DOHH2 (cell line): ENCODE measurements at regions not wholly inside any gene's neighbourhood (a gene's known extent, or its start where the extent isn't known, plus 50 kb on each side); places are given as distances from the start of the nearest gene placed in this dataset.

Source experiments
- H3F3A ChIP-seq: fragments of 200-600 bp; sonication (generic), shearing (Covaris generic); 2 replicates; pipeline ENCODE4 v1.6.0; 2016; ENCODE audit warnings: antibody characterized with exemption, mild to moderate bottlenecking; ENCODE audit not compliant: control insufficient read depth, insufficient read depth
- H3K27ac ChIP-seq: fragments of 200-600 bp; sonication (generic); 2 replicates; pipeline ENCODE4 v1.5.1; 2014; ENCODE audit warnings: low read depth, mild to moderate bottlenecking, low read length, moderate library complexity
- H3K27me3 ChIP-seq: fragments of 200-600 bp; sonication (generic); 2 replicates; pipeline ENCODE4 v1.6.1; 2014; ENCODE audit warnings: mild to moderate bottlenecking, low read length, mixed read lengths; ENCODE audit not compliant: control insufficient read depth
- H3K36me3 ChIP-seq: fragments of 200-600 bp; sonication (generic); 2 replicates; pipeline ENCODE4 v1.6.1; 2014; ENCODE audit warnings: mild to moderate bottlenecking, low read length, moderate library complexity, mixed read lengths; ENCODE audit not compliant: control insufficient read depth
- H3K4me1 ChIP-seq: fragments of 200-600 bp; sonication (generic); 2 replicates; pipeline ENCODE4 v1.6.1; 2014; ENCODE audit warnings: mild to moderate bottlenecking, low read length, mixed read lengths; ENCODE audit not compliant: control insufficient read depth
- H3K4me2 ChIP-seq: fragments of 200-600 bp; sonication (generic); 2 replicates; pipeline ENCODE4 v1.6.0; 2014; ENCODE audit warnings: mild to moderate bottlenecking, low read length, moderate library complexity
- H3K4me3 ChIP-seq: fragments of 200-600 bp; sonication (generic); 2 replicates; pipeline ENCODE4 v1.5.1; 2014; ENCODE audit warnings: mild to moderate bottlenecking, low read length, mixed read lengths
- H3K79me2 ChIP-seq: fragments of 200-600 bp; sonication (generic); 2 replicates; pipeline ENCODE4 v1.6.1; 2014; ENCODE audit warnings: mild to moderate bottlenecking, low read length, mixed read lengths; ENCODE audit not compliant: control insufficient read depth
- H3K9me2 ChIP-seq: fragments of 200-600 bp; sonication (generic); replicated peaks from 2 replicates; pipeline ENCODE4 v1.6.1; 2014; ENCODE audit warnings: mild to moderate bottlenecking, low read length, mixed read lengths; ENCODE audit not compliant: control insufficient read depth
- H3K9me3 ChIP-seq: fragments of 200-600 bp; sonication (generic); 2 replicates; pipeline ENCODE4 v1.6.1; 2014; ENCODE audit warnings: antibody characterized with exemption, low read length, mixed read lengths; ENCODE audit not compliant: control insufficient read depth, insufficient read depth
- H4K20me1 ChIP-seq: fragments of 200-600 bp; sonication (generic); 2 replicates; pipeline ENCODE4 v1.6.0; 2014; ENCODE audit warnings: low read depth, mild to moderate bottlenecking, antibody characterized with exemption, low read length, moderate library complexity; ENCODE audit not compliant: control insufficient read depth, insufficient read depth
- CTCF ChIP-seq: fragments of 200-600 bp; sonication (generic); IDR thresholded peaks from one replicate; pipeline ENCODE4 v1.5.1; 2014; ENCODE audit warnings: antibody characterized with exemption, mild to moderate bottlenecking, low read depth, low read length; ENCODE audit not compliant: poor library complexity, severe bottlenecking
- EZH2phosphoT487 ChIP-seq: fragments of 200-600 bp; sonication (generic); IDR thresholded peaks from 2 replicates; pipeline ENCODE4 v1.6.1; 2017; ENCODE audit warnings: borderline replicate concordance, mild to moderate bottlenecking, antibody characterized with exemption, low read length, moderate library complexity, mixed read lengths

GRCh38 chr12:125882141-125882540 is 816.9 kb downstream of the AACS start:
- no peak for TF ChIP-seq EZH2phosphoT487
- TF ChIP-seq CTCF = no peak
- H3K36me3 ChIP-seq = no peaks in the 10 kb centered on the region

GRCh38 chr12:125888921-125889320 is 823.7 kb downstream of the AACS start:
- no peaks in the 10 kb centered on the region for H3K36me3 ChIP-seq
- no peaks in the 10 kb centered on the region for H4K20me1 ChIP-seq
- no peak overlapping the region for H3K4me2 ChIP-seq
- H3K4me1 ChIP-seq = no peaks in the 10 kb centered on the region
- TF ChIP-seq EZH2phosphoT487 (no peak), CTCF (no peak)
- no peak overlapping the region for H3K4me3 ChIP-seq
- H3K9me2 ChIP-seq = no peaks in the 10 kb centered on the region
- H3K79me2 ChIP-seq = no peaks in the 10 kb centered on the region
- H3F3A ChIP-seq = no peaks in the 10 kb centered on the region
- no peak overlapping the region for H3K27ac ChIP-seq
- H3K27me3 ChIP-seq = no peaks in the 10 kb centered on the region
- no peaks in the 10 kb centered on the region for H3K9me3 ChIP-seq

More at GRCh38 chr12:125882141-125882540, 816.9 kb downstream of the AACS start:
- Histone ChIP-seq H3F3A (no peaks in the 10 kb centered on the region), H3K4me1 (no peaks in the 10 kb centered on the region), H3K79me2 (no peaks in the 10 kb centered on the region), H3K9me2 (no peaks in the 10 kb centered on the region), H4K20me1 (no peaks in the 10 kb centered on the region), H3K27me3 (no peaks in the 10 kb centered on the region), H3K4me2 (no peak overlapping the region), H3K9me3 (no peaks in the 10 kb centered on the region), H3K4me3 (no peak overlapping the region), H3K27ac (no peak overlapping the region)

- no peaks in the 10 kb centered on the region for H3K79me2 ChIP-seq
- no peaks in the 10 kb centered on the region for H3K9me3 ChIP-seq
- H3K4me3 ChIP-seq = no peak overlapping the region
- H3K4me2 ChIP-seq = no peak overlapping the region
- no peak overlapping the region for H3K27ac ChIP-seq
- TF ChIP-seq CTCF (no peak), EZH2phosphoT487 (no peak)
- no peaks in the 10 kb centered on the region for H3K36me3 ChIP-seq
- H3K27me3 ChIP-seq = no peaks in the 10 kb centered on the region
- H3K9me2 ChIP-seq = no peaks in the 10 kb centered on the region
- H3F3A ChIP-seq = no peaks in the 10 kb centered on the region
- H3K4me1 ChIP-seq = no peaks in the 10 kb centered on the region
- H4K20me1 ChIP-seq = no peaks in the 10 kb centered on the region
Measured at GRCh38 chr12:125889742-125890141, 824.5 kb downstream of the AACS start.

GRCh38 chr12:125890366-125890905 is 825.2 kb downstream of the AACS start:
- no peaks in the 10 kb centered on the region for H3K4me1 ChIP-seq
- TF ChIP-seq CTCF (no peak), EZH2phosphoT487 (no peak)
- no peaks in the 10 kb centered on the region for H3K27me3 ChIP-seq

More at GRCh38 chr12:125890366-125890905, 825.2 kb downstream of the AACS start:
- Histone ChIP-seq H3K9me3 (no peaks in the 10 kb centered on the region), H3K27ac (no peak overlapping the region), H3K79me2 (no peaks in the 10 kb centered on the region), H3F3A (no peaks in the 10 kb centered on the region), H3K4me3 (no peak overlapping the region), H3K36me3 (no peaks in the 10 kb centered on the region), H4K20me1 (no peaks in the 10 kb centered on the region), H3K9me2 (no peaks in the 10 kb centered on the region), H3K4me2 (no peak overlapping the region)
